Stimulated activated CD8-positive, alpha-beta memory T cell treated with anti-CD3 and anti-CD28 coated beads, Interleukin-4, amount 100 ng/mL, for 4 hours (primary cell): ENCODE measurements at regions not wholly inside any gene's neighbourhood (a gene's known extent, or its start where the extent isn't known, plus 50 kb on each side); places are given as distances from the start of the nearest gene placed in this dataset.
"Not testable (repeated sequence)": the region's sequence is repeated elsewhere in the genome, so short reads cannot be mapped to it uniquely, and the experiment has no call there.

Experiments used
- DNase-seq, 2 donors: peaks; one replicate each; pipeline ENCODE4 v3.0.0-alpha.2; 2020; ENCODE audit warnings: low read depth in 2 of 2, low spot score in 1 of 2

- DNase-seq = no peak
These were observed 1303.7 kb upstream of the IGFBP7 start for GRCh38 chr4:58413849-58414248.

GRCh38 chr4:58411904-58412303, 1301.7 kb upstream of the IGFBP7 start:
- no peak for DNase-seq

DNA sequence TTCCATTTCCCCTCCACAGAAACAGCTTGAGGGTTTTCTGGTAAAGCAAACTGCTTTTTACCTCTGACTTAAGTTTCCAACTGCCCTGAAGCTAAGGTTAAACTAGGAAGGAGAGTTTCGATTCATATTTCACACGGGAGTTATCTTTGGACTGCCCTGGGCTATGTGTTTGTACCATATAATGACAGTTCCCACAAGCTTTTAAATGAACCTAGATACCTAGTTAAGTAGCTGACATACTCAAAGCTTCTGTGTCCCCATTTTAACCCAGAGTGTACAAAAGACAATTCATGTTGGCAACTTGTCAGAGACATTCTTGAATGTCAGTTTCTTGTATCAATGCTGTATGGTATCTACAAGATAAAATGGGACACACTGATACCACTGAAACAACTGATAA, 1296.6 kb upstream of the IGFBP7 start:
- DNase-seq = no peak

DNA sequence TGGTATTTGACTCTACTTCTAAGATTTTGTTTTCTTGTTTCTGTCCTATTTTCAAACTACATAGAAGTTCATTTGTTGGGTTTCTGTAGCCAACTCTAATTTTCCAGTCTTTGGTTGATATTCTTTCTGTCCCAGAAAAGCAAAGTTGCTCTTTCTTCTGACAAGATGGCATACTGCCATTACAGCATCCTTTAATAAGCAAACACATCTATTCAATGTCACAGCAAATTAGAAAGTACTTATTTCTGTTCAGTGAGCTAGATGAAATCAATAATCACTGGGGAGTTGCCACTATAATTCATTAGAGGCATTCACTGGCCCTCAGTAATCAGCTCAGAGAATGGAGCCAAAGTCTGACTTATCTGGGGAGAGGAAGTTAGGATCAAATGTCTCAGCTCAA, 1258.0 kb upstream of the IGFBP7 start:
- DNase-seq = no peak

DNA sequence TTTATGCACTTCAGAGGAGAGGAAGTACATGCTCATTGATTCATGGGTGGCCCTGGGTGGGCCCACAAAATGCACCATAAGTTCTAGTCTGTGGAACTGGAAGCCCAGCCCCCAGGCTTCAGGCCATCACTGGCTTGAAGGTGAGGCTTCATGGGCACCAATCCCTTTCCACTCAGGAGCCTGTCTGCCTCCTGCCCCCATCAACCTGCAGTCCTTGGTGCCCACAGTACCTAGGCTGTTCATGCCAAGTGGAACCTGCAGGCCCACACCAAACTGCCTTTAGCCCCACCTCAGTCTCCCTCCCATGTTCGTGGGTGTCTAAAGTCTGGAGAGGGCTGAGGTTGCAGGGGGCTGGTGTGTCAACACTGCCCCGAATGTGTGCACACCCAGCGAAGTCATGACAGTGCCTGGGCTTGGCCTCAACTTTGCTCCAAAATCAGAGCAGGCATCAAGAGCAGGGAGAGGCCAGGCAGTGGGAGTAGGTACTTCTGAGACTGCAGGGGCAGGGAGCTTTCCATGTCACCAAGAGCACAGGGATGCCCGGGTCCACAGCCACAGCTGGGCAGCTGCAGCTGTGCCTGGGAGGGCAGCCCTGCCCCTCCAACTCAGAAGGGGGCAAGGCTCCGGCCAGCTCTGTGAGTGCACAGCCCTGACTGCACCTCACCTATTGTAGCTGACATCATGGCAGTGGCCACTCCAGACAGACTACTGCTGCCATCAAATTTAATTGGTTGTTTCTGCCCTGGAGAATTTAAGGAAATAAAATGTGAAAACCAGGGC, 1250.4 kb upstream of the IGFBP7 start:
- no peak for DNase-seq

DNA sequence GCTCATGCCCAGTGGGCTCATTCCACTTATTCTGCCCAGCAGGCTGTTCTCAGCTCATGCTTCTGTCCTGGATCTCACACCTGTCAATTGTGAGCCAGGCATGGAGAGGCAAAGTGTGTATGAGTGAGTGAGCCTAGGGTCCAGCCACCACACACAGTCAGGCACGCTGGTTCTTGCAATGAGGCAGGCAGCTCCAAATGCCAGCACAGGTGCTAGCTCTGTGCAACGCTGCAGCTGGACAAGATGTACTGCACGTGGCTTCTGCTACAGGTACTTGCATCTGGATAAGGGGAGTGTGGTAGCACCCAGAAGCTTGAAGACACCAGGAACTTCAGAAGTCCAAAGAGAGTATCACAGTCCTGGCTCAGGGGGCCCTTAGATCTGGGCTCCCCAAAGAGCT, 1249.4 kb upstream of the IGFBP7 start:
- DNase-seq = no peak

DNA sequence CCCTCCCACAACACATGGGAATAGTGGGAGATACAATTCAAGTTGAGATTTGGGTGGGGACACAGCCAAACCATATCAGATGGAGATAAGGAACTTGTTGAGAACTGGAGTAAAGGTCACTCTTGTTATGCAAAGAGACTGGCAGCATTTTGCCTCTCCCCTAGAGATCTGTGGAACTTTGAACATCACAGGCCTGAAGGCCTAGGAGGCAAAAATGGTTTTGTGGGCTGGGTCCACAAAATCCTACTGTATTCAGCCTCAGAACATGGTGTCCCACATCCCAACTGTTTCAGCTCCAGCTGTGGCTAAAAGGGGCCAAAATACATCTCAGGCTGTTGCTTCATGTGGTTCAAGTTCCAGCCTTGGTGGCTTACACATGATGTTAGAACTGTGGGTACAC, 1247.8 kb upstream of the IGFBP7 start:
- no peak for DNase-seq

DNA sequence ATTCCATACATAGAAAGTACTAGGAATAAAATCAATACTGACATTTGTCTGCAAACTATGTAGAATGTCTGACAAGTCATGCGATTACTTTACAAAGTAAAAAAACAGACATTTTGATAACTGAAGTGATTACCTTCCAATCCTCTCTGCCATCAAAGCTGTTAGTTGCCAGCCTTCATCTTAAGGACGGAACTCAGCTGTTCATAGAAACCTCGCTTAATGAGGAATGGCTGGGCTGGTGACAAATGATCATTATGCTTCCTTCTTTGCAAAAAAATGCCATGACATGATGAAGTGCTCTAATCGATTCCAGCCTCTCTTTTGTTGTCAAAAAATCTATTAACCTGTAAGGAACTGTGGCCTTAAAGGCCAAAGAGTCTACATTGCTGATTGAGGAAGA, 1214.9 kb upstream of the IGFBP7 start:
- no peak for DNase-seq

DNA sequence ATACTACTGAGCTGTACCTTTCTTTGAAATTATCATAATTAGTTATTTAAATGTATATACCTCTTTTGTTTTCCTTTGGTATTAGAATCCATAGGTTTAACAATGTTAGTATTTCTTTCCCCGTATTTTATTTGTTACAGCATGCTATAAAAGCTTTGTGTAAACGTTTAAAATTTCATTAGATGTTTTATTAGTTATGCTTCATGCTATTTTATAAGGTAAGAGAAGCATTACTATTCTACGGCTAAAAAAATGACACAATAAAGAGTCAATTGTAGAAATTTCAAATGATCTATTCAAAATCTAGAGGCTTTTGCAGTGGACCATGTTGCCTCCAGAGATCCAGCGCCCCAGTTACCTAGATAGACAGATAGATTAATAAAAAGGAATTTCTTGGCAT, 1203.3 kb upstream of the IGFBP7 start:
- no peak for DNase-seq

- no peak for DNase-seq
These were observed 1193.3 kb upstream of the IGFBP7 start for GRCh38 chr4:58303456-58303855.

GRCh38 chr4:58301376-58301999, 1191.3 kb upstream of the IGFBP7 start:
- DNase-seq = no peak

GRCh38 chr4:58286335-58286734, 1176.2 kb upstream of the IGFBP7 start:
- no peak for DNase-seq

DNA sequence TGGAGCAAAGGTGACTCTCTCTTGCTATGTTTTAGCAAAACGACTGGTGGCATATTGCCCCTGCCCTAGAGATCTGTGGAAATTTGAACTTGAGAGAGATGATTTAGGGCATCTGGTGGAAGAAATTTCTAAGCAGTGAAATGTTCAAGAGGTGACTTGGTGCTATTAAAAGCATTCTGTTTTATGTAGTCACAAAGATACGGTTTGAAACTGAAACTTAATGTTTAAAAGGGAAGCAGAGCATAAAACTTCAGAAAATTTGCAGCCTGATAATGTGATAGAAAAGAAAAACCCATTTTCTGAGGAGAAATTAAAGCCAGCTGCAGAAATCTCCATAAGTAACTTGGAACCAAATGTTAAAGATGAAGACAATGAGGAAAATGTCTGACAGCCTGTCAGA, 1170.7 kb upstream of the IGFBP7 start:
- DNase-seq = not testable (repeated sequence)

DNA sequence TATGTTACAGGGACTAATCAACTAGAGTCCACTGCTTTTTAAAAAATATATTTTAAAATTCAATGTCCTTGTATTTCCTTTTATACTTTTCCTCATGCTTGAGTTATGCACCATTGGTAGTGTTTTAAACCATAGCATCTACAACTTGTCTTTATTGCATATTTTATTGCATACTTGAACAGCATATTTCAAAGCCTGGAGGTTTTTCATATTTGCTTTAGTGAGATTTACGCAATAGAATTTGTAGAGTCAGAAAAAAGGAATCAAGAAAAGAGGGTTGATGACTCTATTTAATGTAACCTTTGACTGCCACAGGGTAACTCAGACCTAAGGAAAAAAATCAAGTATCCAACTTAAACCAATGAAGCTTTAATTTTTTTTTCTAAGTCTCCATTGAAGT, 1165.7 kb upstream of the IGFBP7 start:
- DNase-seq = no peak

DNA sequence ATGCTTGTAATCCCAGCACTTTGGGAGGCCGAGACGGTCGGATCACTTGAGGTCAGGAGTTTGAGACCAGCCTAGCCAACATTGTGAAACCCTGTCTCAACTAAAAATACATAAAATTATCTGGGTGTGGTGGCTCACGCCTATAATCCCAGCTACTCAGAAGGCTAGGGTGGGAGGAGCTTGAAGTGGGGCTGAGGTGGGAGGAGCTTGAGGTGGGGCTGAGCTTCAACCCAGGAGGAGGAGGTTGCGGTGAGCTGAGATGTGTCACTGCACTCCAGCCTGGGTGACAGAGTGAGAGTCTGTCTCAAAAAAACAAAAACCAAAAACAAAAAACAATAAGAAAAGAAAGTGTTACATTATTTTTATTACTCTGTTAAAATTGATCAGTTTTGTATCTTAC, 1164.4 kb upstream of the IGFBP7 start:
- no peak for DNase-seq

DNA sequence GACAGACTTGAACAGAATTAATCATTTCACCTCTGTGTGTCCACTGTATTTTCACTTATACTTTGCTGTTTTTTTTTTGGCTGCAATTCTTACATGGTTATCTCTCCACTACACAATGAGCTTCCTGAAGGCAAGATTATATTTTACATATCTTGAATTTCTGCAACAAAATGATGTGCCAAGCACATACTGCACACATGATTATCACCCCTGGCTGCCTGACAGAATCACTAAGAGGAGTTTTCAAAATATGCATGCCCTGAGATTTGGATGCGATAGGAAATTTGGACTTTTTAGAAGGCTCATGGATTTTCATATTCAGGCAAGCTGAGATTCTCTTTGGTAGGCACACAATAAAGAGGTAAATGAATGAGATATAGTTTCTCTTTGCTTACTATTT, 1162.1 kb upstream of the IGFBP7 start:
- no peak for DNase-seq

- no peak for DNase-seq
These were observed 1155.5 kb upstream of the IGFBP7 start for GRCh38 chr4:58265734-58266133.

GRCh38 chr4:58261526-58261925, 1151.3 kb upstream of the IGFBP7 start:
- DNase-seq = no peak

DNA sequence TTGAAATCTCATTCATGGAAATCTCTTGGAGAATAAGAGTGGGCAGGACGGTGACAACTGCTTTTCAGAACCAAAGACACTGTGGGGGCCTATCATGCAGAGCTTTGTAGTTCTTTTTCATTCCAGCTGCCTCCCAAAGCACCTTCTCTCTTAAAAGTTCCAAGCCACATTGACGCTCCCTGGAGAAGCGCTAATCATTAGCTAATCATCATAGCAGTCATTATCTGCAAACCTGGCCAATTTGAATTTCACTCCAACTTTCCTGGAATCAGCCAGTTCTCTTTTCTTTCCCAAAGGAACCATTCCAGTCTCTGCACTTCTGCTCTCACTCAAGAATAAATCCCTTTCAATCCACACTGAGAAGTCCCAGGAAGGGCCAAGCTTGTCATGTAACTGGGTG, 1144.1 kb upstream of the IGFBP7 start:
- no peak for DNase-seq

DNA sequence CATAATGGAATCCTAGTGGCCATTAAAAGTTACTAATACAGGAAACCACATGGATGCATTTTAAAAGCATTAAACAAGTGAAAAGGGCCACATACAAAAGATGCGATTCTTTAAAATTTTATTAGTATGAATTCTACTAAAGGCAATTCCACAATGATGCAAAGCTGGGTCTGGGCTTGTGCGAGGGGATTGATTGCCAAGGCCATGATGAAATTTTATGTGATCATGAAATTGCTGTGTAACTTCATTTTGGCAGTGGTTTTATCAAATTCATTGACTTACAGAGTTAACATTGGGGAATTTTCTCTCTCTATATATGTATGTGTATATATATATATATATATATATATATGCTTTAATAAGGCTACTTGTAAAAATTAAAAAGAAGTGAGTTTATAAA, 1142.5 kb upstream of the IGFBP7 start:
- no peak for DNase-seq

- no peak for DNase-seq
These were observed 1137.6 kb upstream of the IGFBP7 start for GRCh38 chr4:58247792-58248191.

- no peak for DNase-seq
These were observed 1115.3 kb upstream of the IGFBP7 start for GRCh38 chr4:58225460-58225859.

DNA sequence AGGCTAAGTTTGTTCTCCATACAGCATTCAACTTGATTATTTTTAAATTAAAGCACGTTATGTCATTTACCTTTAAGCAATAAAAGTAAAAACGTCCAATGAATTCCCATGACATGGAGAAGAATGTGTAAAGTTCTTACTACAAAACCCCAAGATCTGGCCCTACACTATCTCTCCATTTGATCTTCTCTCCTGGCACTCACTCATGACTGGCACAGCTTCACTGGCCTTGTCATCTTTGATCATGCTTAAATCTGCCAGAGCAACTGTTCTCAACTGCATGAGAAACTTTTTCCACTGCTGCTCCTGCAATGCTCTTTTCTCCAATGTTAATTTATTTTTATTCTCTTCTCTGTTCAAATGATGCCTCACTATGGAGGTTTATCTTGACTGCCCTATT, 1109.0 kb upstream of the IGFBP7 start:
- DNase-seq = no peak
